HT1080 (cell line): ENCODE measurements at regions not wholly inside any gene's neighbourhood (a gene's known extent, or its start where the extent isn't known, plus 50 kb on each side); places are given as distances from the start of the nearest gene placed in this dataset.
"Not testable (repeated sequence)": the region's sequence is repeated elsewhere in the genome, so short reads cannot be mapped to it uniquely, and the experiment has no call there.

Source experiments
- DNase-seq: peaks from one replicate; pipeline ENCODE4 v3.0.0-alpha.2; 2015; ENCODE audit warnings: low read depth

DNA sequence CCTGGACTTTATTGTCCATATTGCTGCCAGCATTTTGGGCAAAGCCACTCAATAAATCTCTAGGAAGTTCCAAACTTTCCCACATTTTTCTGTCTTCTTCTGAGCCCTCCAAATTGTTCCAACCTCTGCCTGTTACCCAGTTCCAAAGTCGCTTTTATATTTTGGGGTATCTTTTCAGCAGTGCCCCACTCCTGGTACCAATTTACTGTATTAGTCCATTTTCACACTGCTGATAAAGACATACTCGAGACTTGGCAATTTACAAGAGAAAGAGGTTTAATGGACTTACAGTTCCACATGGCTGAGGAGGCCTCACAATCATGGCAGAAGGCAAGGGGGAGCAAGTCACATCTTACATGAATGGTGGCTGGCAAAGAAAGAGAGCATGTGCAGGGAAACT lies 53.4 kb downstream of the AHSP start:
- DNase-seq, result not testable (repeated sequence)

DNA sequence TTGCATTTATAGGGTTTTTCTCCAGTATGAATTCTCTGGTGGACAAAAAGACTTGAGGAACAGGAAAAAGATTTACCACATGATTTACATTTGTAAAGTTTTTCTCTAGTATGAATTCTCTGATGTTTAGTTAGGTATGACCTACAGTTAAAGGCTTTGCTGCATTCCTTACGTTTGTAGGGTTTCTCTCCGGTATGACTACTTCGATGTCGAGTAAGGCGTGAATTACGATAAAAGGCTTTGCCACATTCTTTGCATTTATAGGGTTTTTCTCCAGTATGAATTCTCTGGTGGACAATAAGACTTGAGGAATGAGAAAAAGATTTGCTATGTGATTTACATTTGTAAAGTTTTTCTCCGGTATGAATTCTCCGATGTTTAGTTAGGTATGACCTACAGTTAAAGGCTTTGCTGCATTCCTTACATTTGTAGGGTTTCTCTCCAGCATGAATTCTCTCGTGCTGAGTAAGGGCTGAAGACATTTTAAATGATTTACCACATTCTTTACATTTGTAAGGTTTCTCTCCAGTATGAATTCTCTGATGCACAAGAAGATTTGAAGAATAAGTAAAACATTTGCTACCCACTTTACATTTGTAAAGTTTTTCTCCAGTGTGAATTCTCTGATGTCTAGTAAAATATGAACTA lies 74.2 kb downstream of the AHSP start:
- DNase-seq, result not testable (repeated sequence)

DNA sequence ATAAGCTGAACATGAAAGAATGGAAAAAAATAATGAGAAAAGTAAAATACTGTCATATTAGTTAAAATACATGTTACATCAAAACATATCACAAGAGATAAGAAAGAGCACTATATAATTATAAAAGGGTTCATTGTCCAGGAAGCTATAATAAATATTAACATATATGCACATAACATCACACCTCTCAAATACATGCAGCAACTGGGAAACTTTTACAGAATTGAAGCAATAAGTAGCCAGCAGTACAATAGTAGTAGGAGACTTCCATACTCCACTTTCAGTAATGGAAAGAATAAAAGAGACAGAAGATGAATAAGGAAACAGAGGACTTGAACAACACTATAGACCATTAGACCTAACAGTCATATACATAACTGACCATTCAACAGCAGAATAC lies 90.4 kb downstream of the AHSP start:
- no peak for DNase-seq

DNA sequence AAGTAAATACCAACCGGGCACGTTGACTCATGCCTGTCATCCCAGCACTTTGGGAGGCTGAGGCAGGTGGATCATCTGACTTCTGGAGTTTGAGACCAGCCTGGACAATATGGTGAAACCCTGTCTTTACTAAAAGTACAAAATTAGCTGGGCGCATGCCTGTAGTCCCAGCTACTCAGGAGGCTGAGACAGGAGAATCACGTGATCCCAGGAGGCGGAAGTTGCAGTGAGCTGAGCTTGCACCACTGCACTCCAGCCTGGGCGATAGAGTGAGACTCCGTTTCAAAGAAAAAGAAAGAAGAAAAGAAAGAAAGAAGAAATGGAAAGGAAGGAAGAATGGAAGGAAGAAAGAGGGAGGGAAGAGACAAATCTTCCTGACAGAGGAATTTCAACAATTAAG lies 108.7 kb downstream of the AHSP start:
- no peak for DNase-seq

DNA sequence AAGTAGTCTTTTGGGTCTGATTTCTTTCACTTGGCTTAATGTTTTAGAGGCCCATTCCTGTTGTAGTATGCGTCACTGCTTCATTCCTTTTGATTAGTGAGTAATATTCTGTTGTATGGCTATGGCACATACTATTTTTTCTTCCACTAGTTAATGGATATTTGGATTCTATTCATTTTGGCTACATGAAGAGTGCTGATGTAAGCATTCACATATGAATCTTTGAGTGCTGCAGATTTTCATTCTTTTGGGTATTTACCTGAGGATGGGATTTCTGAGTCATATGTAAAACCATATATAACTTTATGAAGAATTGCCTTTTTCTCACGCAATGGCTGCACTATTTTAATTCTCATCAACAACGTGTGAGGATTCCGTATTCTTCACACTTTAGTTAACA lies 113.6 kb downstream of the AHSP start:
- no peak for DNase-seq

DNA sequence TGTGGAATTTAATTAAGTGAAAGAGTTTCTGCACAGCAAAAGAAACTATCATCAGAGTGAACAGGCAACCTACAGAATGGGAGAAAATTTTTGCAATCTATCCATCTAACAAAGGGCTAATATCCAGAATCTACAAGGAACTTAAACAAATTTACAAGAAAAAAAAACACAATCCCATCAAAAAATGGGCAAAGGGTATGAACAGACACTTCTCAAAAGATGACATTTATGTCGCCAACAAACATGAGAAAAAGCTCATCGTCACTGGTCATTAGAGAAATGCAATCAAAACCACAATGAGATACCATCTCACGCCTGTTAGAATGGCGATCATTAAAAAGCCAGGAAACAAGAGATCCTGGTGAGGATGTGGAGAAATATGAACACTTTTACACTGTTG lies 128.0 kb downstream of the AHSP start:
- DNase-seq, result not testable (repeated sequence)

DNA sequence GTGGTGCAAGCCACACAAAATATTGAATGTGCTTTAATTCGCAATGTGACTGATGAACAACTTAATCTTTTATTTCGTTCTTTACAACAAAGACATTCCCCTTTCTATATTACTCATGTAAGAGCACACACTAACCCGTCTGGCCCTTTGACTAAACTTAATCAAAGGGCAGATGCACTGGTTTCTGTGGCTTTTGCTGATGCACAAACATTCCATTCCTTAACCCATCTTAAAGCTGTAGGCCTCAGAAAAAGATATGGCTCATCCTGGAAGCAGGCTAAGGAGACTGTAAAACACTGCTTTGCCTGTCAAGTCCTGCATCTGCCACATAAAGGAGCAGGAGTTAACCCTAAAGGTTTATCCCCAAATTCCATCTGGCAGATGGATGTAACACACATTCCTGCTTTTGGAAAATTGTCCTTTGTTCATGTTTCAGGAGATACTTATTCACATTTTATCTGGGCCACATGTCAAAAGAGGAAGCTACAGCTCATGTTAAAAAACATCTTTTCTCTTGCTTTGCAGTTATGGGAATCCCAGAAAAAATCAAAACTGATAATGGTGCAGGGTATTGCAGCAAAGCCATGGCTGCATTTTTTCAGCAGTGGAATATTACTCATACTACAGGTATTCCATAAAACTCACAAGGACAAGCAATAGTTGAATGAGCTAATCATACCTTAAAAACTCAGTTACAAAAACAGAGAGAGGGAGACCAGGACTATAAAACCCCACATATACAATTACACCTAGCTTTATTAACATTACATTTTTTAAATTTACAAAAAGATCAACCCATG lies 137.2 kb downstream of the AHSP start:
- DNase-seq, result peak; percentile 36

DNA sequence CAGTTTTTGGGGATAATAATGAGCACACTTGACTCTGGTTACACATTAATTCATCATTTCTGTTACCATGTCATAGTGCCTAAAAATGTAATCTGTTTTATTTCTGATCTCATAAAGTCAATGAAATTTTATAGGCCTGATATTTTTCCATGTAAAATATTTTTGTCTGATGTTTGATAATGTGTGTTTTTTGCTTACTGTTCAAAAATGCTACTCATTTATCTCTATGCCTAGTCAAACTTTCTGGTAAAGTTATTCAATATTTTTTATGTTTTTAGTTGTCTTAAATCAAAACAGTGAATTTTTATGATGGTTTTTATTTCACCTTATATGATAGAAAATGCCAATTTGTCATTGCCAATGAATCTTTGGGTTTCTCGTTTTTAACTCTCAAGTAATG lies 147.0 kb downstream of the AHSP start:
- DNase-seq, result no peak

DNA sequence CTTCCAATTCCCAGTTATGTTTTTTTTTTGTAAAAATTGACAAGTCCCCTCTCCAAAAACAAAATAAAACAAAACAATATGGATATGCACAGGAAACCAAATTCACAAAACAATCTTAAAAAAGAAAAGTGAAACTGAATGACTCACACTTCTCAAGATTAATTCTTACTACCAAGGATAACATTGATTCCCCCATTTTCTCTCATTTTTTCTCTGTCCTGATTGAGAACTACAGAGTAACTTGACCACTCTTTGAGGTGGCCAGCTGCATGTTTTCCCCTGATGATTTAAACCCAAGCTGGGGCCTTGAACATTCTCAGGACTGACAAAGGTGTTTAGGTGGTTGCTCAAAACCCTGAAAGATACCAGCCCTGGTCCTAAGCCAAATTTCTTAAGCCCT lies 149.0 kb downstream of the AHSP start:
- DNase-seq, result no peak

DNA sequence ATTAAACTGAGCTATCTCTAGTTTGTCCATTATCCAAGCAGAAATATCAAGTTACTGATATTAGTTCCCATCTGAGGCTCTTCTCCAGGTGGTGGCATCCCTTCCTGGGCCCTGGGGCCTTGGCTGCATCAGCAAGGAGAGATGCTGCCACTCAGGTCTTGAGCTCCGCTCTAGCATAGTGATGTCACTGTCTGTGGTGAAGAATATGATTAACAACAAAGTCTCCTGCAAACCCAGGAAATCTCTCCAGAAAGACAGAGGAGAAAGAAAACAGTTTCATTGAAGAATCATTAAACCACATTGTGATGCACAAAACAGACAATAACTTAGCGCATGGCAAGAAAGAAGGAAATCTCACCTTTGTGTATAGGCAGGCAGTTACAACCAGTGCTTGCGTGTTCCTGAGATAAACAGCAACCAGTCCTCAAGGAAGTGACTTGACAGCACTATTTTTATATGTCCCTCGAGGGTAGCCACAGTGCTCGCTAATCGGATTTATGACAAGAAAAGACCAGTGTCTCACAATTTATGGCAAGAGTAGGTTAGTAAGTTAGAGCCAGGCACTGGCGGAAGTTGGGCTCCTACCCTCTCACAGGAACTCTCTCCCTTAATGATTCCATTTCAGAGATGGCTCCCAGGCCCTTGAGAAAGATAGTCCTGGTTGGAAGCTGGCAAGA lies 151.1 kb downstream of the AHSP start:
- no peak for DNase-seq

DNA sequence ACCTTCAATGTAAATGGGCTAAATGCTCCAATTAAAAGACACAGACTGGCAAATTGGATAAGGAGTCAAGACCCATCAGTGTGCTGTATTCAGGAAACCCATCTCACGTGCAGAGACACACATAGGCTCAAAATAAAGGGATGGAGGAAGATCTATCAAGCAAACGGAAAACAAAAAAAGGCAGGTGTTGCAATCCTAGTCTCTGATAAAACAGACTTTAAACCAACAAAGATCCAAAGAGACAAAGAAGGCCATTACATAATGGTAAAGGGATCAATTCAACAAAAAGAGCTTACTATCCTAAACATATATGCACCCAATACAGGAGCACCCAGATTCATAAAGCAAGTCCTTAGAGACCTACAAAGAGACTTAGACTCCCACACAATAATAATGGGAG lies 161.6 kb downstream of the AHSP start:
- DNase-seq, result not testable (repeated sequence)

DNA sequence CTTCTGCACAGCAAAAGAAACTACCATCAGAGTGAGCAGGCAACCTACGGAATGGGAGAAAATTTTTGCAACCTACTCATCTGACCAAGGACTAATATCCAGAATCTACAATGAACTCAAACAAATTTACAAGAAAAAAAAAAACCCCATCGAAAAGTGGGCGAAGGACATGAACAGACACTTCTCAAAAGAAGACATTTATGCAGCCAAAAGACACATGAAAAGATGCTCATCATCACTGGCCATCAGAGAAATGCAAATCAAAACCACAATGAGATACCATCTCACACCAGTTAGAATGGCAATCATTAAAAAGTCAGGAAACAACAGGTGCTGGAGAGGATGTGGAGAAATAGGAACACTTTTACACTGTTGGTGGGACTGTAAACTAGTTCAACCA lies 164.6 kb downstream of the AHSP start:
- not testable (repeated sequence) for DNase-seq

DNA sequence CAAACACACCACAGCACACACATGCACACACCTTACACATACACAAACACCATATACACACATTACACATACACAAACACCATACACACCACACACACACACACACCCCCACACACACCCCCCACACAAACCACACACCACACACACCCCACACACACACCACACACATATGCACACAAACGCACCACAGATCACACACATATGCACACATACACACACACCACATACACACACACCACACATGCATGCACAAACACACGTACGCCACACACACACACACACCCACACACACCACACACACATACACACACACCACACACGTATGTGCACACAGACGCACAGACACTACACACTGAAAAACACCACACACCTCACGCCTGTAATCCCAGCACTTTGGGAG lies 166.0 kb downstream of the AHSP start:
- no peak for DNase-seq

DNA sequence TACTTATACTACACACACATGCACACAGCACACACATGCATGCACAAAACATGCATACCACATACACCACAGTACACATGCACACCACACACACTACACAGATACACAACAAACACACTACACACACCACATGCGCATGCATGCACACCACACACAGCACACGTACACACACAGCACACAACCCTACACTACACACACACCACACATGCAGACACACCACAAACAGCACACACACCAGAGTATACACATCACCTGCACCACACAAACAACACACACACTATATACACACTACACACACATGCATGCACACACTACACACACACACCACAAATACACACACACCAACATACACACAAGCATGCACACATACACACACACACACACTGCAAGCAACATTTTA lies 166.8 kb downstream of the AHSP start:
- DNase-seq, result no peak

DNA sequence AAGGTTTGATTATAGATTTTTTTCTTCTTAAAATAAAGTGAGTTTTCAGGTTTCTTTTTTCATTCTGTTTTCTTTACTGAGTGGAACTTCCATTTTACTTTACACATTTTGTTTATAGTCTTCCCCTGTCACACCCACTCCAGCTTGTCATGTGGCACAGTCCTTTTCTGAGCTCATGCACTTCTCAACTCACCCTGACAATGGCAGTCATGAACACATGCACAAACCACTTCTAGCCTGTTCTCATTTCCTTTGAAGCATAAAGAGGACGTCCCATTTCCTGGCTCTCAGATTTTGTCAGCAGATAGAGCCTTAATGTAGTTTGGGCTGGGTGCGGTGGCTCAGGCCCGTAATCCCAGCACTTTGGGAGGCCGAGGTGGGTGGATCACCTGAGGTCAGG lies 168.0 kb downstream of the AHSP start:
- DNase-seq, result no peak

DNA sequence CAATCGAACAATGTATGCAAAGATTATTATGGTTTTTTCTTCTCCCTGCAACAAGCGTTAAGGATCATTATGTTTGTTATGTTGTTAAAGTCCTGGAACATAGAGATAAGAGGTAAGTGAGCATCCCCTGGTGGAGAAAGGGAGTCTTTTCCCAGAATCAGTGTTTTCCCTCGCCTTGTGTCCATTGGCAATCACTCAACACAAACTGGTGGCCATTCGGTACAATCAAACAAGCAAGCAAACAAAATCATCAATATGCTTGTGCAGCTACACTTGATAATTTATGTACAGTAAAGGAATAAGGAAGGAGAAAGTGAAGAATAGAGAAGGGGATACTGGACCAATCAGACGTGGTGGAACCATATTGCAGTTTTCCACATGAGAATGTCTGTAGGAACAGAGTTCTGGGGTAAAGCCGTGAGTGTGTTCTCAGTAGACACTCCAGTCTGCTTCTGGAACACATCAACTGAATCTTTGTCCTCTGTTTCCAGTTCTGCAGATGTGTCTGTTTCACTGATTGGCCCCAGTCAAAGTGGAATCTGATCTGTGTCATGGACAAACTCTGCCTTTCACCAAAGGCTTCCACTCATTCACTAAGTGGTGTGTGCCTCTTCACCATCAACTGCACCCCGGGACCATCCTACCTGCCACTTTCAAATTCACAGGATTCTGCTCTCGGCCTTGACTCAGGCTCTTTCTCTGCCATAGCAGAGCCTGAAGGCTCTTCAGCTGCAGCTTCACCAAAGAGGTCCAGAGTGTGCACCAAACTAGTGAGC lies 169.5 kb downstream of the AHSP start:
- DNase-seq, result peak; percentile 17

DNA sequence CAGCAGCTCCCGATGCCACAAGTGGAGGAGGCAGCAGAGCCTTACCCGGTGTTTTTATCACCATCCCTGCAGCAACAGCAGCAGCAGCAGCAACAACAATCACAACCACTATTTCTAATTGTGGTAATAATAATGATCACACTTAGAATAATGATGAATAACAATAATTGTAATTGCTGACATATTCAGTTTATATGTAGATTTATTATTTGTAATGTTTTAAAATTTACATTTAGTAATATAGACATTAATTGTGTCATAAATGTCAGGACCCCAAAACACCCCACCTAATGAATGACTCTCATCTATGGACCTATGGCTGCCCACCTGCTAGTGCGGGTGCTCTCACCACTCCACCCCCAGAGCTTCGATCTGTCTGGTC lies 170.0 kb downstream of the AHSP start:
- no peak for DNase-seq

DNA sequence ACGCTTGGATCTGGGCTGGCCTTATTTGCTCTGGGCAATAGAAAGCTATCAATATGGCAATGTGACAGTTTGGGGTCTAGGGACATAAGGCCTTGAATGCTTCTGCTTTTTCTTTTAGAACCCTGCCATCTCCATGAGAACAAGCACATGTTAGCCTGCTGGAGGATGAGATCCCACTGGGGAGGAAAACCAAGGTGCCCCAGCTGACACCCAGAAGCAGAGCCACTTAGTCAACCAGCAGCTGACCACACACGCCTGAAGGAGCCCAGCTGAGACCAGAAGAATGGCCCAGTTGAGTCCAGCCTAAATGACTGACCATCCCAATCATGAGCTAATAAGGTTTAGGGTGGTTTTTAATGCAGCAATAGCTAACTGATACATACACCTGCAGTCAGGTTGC lies 171.2 kb downstream of the AHSP start:
- no peak for DNase-seq

DNA sequence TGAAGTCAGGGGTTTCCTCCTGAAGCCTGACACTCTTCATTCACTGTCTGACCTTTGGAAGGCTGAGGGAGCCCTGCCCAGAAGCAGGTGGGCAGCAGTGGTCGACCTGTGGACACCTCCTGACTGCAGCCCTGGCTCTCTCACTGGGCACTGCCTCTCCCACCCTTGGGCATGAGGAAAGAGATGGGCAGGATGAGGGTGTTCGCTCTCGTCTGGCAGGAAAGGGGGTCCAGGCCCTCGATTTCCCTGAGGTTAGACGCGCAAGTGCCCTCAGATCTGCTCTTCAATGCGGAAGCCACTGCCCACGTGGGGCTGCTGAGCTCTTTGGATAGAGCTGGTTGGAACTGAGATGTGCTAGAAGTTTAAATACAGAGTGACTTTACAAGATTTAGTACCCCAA lies 171.9 kb downstream of the AHSP start:
- no peak for DNase-seq

DNA sequence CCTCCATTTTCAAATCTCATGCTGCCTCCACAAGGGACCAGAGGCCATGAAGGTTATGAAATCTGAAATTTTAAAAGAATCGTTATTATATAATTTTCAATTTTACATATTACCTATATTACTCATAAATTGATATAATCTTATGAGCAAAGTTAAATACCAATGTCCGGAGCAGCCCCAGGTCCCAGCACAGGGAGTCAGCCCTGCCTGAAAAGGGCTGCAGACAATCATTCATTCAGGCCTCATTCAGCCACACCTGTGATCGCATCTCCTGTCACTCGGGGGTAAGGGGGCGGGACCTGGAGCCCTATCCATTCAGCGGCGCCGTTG lies 172.5 kb downstream of the AHSP start:
- DNase-seq, result no peak

DNA sequence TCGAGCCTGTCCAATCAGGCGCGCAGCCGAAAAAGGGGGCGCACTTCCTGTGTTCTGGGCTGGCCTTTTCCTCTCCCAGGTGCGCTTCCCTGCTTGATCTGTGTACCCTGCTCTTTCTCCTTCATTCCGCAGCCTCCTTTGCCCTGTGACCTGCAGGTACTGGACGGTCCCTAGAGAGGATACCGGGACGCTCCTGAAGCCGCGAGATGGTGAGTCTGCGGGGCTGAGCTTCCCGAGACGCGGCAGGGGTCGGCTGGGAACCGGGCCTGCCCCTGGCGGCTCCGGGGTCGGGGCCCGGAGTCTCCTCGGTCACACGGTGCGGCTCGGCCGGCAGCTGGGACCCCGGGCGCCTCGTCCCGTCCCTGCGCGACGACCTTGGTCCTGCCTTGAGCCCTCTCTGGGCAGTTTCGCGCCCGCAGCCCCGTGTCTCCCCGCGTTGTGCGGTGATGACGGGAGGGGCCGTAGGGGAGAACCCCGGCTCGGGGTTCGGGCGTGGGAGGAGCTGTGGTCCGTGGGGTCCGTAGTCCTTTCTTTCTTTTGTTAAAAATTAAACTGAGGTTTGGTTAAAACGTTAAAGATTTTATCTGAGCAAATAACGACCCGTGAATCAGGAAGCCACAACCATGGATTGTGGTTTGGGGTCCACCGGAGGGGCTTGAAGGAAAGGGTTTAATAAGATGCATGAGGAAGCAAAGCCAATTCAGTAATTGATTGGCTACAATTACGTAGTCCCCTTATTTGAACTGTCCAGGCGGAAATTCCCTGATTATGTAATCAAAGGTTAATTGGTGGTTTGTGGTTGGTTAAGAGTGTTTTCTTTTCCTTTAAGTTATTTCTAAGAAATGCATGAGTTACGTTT lies 172.8 kb upstream of the ZNF267 start:
- peak; percentile 54 for DNase-seq
